ENCODE measurements at regions not wholly inside any gene's neighbourhood (a gene's known extent, or its start where the extent isn't known, plus 50 kb on each side); places are given as distances from the start of the nearest gene placed in this dataset.

- Histone ChIP-seq H3K27ac (no peak overlapping the region), H3K9me3 (no peaks in the 10 kb centered on the region), H3K4me3 (no peak overlapping the region), H3K36me3 (no peaks in the 10 kb centered on the region), H3K4me1 (no peaks in the 10 kb centered on the region), H3K27me3 (no peaks in the 10 kb centered on the region)
- DNase-seq (ENCODE audit: low spot score) = no peak
- no peak for TF ChIP-seq CTCF (IDR thresholded peaks at IDR 0.05)
These were observed 1016.7 kb downstream of the REEP3 start for GRCh38 chr10:64537928-64538327.

- H3K4me1 ChIP-seq = no peaks in the 10 kb centered on the region
- no peak for DNase-seq (ENCODE audit: low spot score)
- TF ChIP-seq CTCF (IDR thresholded peaks at IDR 0.05) = no peak
- no peak overlapping the region for H3K27ac ChIP-seq
- no peaks in the 10 kb centered on the region for H3K9me3 ChIP-seq
- H3K4me3 ChIP-seq = no peak overlapping the region
- no peaks in the 10 kb centered on the region for H3K36me3 ChIP-seq
- H3K27me3 ChIP-seq = no peaks in the 10 kb centered on the region
These were observed 1024.9 kb downstream of the REEP3 start for GRCh38 chr10:64546073-64546472.

GRCh38 chr10:64547168-64547567 is 1026.0 kb downstream of the REEP3 start:
- Histone ChIP-seq H3K4me1 (no peaks in the 10 kb centered on the region), H3K4me3 (no peak overlapping the region), H3K27ac (no peak overlapping the region), H3K27me3 (no peaks in the 10 kb centered on the region), H3K9me3 (no peaks in the 10 kb centered on the region), H3K36me3 (no peaks in the 10 kb centered on the region)
- no peak for DNase-seq (ENCODE audit: low spot score)
- no peak for TF ChIP-seq CTCF (IDR thresholded peaks at IDR 0.05)

- no peaks in the 10 kb centered on the region for H3K36me3 ChIP-seq
- no peaks in the 10 kb centered on the region for H3K4me1 ChIP-seq
- no peaks in the 10 kb centered on the region for H3K9me3 ChIP-seq
- H3K27me3 ChIP-seq = no peaks in the 10 kb centered on the region
- no peak overlapping the region for H3K4me3 ChIP-seq
- H3K27ac ChIP-seq = no peak overlapping the region
- no peak for TF ChIP-seq CTCF (IDR thresholded peaks at IDR 0.05)
- DNase-seq (ENCODE audit: low spot score) = no peak
These were observed 1034.5 kb downstream of the REEP3 start for GRCh38 chr10:64555666-64556065.

- TF ChIP-seq CTCF (IDR thresholded peaks at IDR 0.05) = no peak
- no peak for DNase-seq (ENCODE audit: low spot score)
These were observed 1037.1 kb downstream of the REEP3 start for GRCh38 chr10:64558094-64558835.

GRCh38 chr10:64571056-64571455 is 1049.9 kb downstream of the REEP3 start:
- Histone ChIP-seq H3K27me3 (no peaks in the 10 kb centered on the region), H3K4me3 (no peak overlapping the region), H3K27ac (no peak overlapping the region), H3K4me1 (no peaks in the 10 kb centered on the region), H3K9me3 (peaks cover 0 to 3% of the 10 kb centered on the region in 2 donors), H3K36me3 (no peaks in the 10 kb centered on the region)
- no peak for TF ChIP-seq CTCF (IDR thresholded peaks at IDR 0.05)
- DNase-seq (ENCODE audit: low spot score) = no peak

More at GRCh38 chr10:64558094-64558835, 1037.1 kb downstream of the REEP3 start:
- H3K4me1 ChIP-seq = no peaks in the 10 kb centered on the region
- H3K4me3 ChIP-seq = no peak overlapping the region
- H3K9me3 ChIP-seq = no peaks in the 10 kb centered on the region
- no peaks in the 10 kb centered on the region for H3K36me3 ChIP-seq
- no peak overlapping the region for H3K27ac ChIP-seq
- no peaks in the 10 kb centered on the region for H3K27me3 ChIP-seq
